Upper lobe of left lung (tissue), 6 donors: ENCODE measurements at regions not wholly inside any gene's neighbourhood (a gene's known extent, or its start where the extent isn't known, plus 50 kb on each side); places are given as distances from the start of the nearest gene placed in this dataset.

Experiments
- ATAC-seq, 2 donors: fragments of 200-7000 bp; cut with Tn5 transposase; one replicate each; pipeline ENCODE4 v1.9.1; 2022; ENCODE audit warnings: mild to moderate bottlenecking in 2 of 2, moderate library complexity in 2 of 2; ENCODE audit not compliant: low FRiP score in 2 of 2
- DNase-seq, 2 donors: peaks; one replicate each; pipeline ENCODE4 v3.0.0-alpha.2; 2019 to 2020
- H3K27ac ChIP-seq, 4 donors: fragments of 200-600 bp; sonication (generic); one replicate each; pipeline ENCODE4 v1.5.1; 2016 to 2019
- H3K27me3 ChIP-seq, 4 donors: fragments of 200-600 bp; sonication (generic); one replicate each; pipeline ENCODE4 v1.5.1; 2017 to 2019
- H3K36me3 ChIP-seq, 4 donors: fragments of 200-600 bp; sonication (generic); one replicate each; pipeline ENCODE4 v1.5.1; 2016 to 2019
- H3K4me1 ChIP-seq, 4 donors: fragments of 200-600 bp; sonication (generic); one replicate each; pipeline ENCODE4 v1.5.1; 2018 to 2019
- H3K4me3 ChIP-seq, 4 donors: fragments of 200-600 bp; sonication (generic); one replicate each; pipeline ENCODE4 v1.5.1; 2017 to 2019; ENCODE audit warnings: mild to moderate bottlenecking in 2 of 4, moderate library complexity in 1 of 4
- H3K9me3 ChIP-seq, 4 donors: fragments of 200-600 bp; sonication (generic); one replicate each; pipeline ENCODE4 v1.5.1; 2018 to 2019
- CTCF ChIP-seq, 6 experiments: fragments of 450-650 bp in 4 of 6; fragments of 200-600 bp in 2 of 6; sonication (generic) in 2 of 6; IDR thresholded peaks; one replicate each; pipeline ENCODE4 v1.5.1; 2016 to 2019; ENCODE audit warnings: antibody characterized with exemption in 6 of 6
- EP300 ChIP-seq, 4 donors: sonication (generic); formaldehyde crosslinking; IDR thresholded peaks; one replicate each; pipeline ENCODE4 v1.5.1; 2017; ENCODE audit warnings: antibody characterized with exemption in 4 of 4, control low read depth in 2 of 4
- POLR2A ChIP-seq, 4 donors: fragments of 450-650 bp; IDR thresholded peaks; one replicate each; pipeline ENCODE4 v1.5.1; 2016 to 2017; ENCODE audit warnings: antibody characterized with exemption in 4 of 4, mild to moderate bottlenecking in 2 of 4
- POLR2AphosphoS5 ChIP-seq, 2 donors: sonication (generic); formaldehyde crosslinking; IDR thresholded peaks; one replicate each; pipeline ENCODE4 v1.5.1; 2017; ENCODE audit warnings: antibody characterized with exemption in 2 of 2
- WGBS, 2 donors: methylation state at CpG; one replicate each; pipeline ENCODE4 v1.1.5; 2017 to 2018; 5-methylcytosine and 5-hydroxymethylcytosine counted together
- small RNA-seq, 4 donors: library from RNA; depleted of rRNA; stranded (forward); fragments of <200 nt; gene quantifications; one replicate each; pipeline ENCODE3, GENCODE V24; 2016
- donor health status: DM: no; HTN: no; CAD: no; lungs with moderate emphysema.
- donor health status: DM: no; HTN: yes; CAD: no; lungs with severe emphysema.

DNA sequence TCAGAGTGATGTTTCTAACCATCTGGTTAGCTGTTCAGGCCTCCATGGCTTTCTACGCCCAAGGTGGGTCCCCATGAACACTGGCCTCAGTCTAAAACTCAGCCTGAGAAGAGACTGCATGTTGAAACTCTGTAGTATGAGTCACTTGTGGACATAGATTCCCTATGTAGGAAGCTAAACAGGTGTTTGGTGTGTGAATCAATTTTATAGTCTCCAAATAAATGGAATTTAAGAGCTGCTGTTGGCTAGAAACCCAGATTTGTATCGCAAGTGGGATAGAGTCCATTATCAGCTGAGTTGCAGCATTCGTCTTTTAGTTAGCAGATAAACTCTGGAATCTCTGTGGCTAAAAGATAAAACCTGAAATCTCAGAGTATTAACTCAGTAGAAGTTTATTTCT lies 131.4 kb downstream of the KCNS3 start:
- H3K4me3 ChIP-seq = no peak overlapping the region
- no peak overlapping the region for H3K27ac ChIP-seq
- WGBS, 2 donors = 74 to 79% methylated on average over 3 of the region's 3 CpGs
- H3K4me1 ChIP-seq = no peaks in the 10 kb centered on the region
- H3K9me3 ChIP-seq = no peaks in the 10 kb centered on the region
- no peaks in the 10 kb centered on the region for H3K27me3 ChIP-seq
- ATAC-seq = no peak
- no peaks in the 10 kb centered on the region for H3K36me3 ChIP-seq
- TF ChIP-seq EP300 (IDR thresholded peaks at IDR 0.05) (no peak), POLR2AphosphoS5 (IDR thresholded peaks at IDR 0.05) (no peak), CTCF (IDR thresholded peaks at IDR 0.05) (no peak), POLR2A (IDR thresholded peaks at IDR 0.05) (no peak)
- no peak for DNase-seq

DNA sequence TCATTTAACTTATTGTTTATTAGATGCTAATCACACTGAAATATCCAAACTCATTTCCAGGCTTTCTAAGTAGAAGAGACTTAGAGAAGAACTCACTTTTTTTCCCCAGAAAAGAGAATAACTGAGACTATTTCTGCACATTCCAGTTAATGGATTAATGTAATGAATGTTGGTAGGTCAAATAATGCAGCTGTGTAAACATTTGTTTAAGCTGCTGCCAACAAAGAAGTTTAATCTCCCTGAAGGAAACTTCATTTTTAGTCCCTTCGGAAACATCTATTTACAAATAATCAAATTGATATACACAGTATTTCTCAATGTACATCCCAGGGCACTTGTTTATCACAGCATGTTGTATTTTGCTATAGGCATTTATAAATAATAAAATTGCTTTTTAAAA lies 126.9 kb downstream of the KCNS3 start:
- DNase-seq = no peak
- H3K27me3 ChIP-seq = no peaks in the 10 kb centered on the region
- no peak for ATAC-seq
- TF ChIP-seq CTCF (IDR thresholded peaks at IDR 0.05) = no peak
- no peak for TF ChIP-seq POLR2A (IDR thresholded peaks at IDR 0.05)
- 33 to 41% methylated on average over 1 of the region's 1 CpG for WGBS, 2 donors
- H3K9me3 ChIP-seq = no peaks in the 10 kb centered on the region
- H3K4me1 ChIP-seq = no peaks in the 10 kb centered on the region
- H3K36me3 ChIP-seq = no peaks in the 10 kb centered on the region
- no peak overlapping the region for H3K27ac ChIP-seq
- H3K4me3 ChIP-seq = no peak overlapping the region

DNA sequence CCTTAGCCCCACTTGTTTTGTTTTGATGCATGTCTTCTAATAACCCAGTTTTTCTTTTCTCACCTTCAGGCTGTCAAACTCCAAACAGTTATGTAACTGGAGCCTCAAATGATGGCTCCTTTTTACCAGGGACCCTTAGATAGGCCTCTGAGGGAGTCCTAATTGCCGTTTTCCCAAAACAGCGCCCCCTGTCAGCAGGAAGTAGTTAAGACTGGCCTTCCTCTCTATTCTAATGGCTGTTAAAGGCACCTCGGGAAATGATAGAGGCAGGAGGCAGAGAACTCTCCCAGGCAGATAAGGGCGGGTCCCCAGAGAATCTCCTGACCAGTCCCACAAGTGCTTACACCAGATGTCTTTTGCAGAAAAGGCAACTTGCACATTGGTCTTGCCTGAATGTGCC lies 123.2 kb downstream of the KCNS3 start:
- Histone ChIP-seq H3K36me3 (no peaks in the 10 kb centered on the region), H3K9me3 (peaks cover 0 to 5% (median 2%) of the 10 kb centered on the region in 4 donors), H3K27me3 (no peaks in the 10 kb centered on the region), H3K4me1 (no peaks in the 10 kb centered on the region), H3K4me3 (no peak overlapping the region), H3K27ac (no peak overlapping the region)
- TF ChIP-seq POLR2AphosphoS5 (IDR thresholded peaks at IDR 0.05) (no peak), EP300 (IDR thresholded peaks at IDR 0.05) (no peak)
- 66 to 69% methylated on average over 4 of the region's 4 CpGs for WGBS, 2 donors
- ATAC-seq (no peak), DNase-seq (no peak)

GRCh38 chr2:17996978-17997377 lies 118.5 kb downstream of the KCNS3 start:
- ATAC-seq = no peak
- 76 to 80% methylated on average over 3 of the region's 3 CpGs for WGBS, 2 donors
- Histone ChIP-seq H3K27me3 (no peaks in the 10 kb centered on the region), H3K4me1 (no peaks in the 10 kb centered on the region), H3K4me3 (no peak overlapping the region), H3K36me3 (no peaks in the 10 kb centered on the region), H3K27ac (no peak overlapping the region), H3K9me3 (peaks cover 0 to 5% (median 2%) of the 10 kb centered on the region in 4 donors)
- TF ChIP-seq POLR2AphosphoS5 (IDR thresholded peaks at IDR 0.05) = no peak
- TF ChIP-seq POLR2A (IDR thresholded peaks at IDR 0.05) = no peak
- TF ChIP-seq EP300 (IDR thresholded peaks at IDR 0.05) = no peak
- no peak for TF ChIP-seq CTCF (IDR thresholded peaks at IDR 0.05)
- no peak for DNase-seq

GRCh38 chr2:17995593-17995992 lies 117.1 kb downstream of the KCNS3 start:
- Histone ChIP-seq H3K27me3 (no peaks in the 10 kb centered on the region), H3K36me3 (no peaks in the 10 kb centered on the region), H3K4me1 (no peaks in the 10 kb centered on the region), H3K9me3 (peaks cover 0 to 5% (median 2%) of the 10 kb centered on the region in 4 donors), H3K4me3 (no peak overlapping the region), H3K27ac (no peak overlapping the region)
- ATAC-seq (peak in 1 of 2 donors; percentile 53), DNase-seq (peak in 1 of 2 donors; percentile 27)
- WGBS, 2 donors = 78 to 79% methylated on average over 1 to 5 of the region's 5 CpGs
- TF ChIP-seq EP300 (IDR thresholded peaks at IDR 0.05) = no peak
- no peak for TF ChIP-seq POLR2A (IDR thresholded peaks at IDR 0.05)
- TF ChIP-seq CTCF (IDR thresholded peaks at IDR 0.05) = no peak
- TF ChIP-seq POLR2AphosphoS5 (IDR thresholded peaks at IDR 0.05) = no peak

Small RNA genes lying in the stretch of these regions (small RNA-seq; reads per million reads assigned to genes)
- 0 reads per million in 4 donors for gene RF00561
